HG02884 (cell line): ENCODE measurements at regions not wholly inside any gene's neighbourhood (a gene's known extent, or its start where the extent isn't known, plus 50 kb on each side); places are given as distances from the start of the nearest gene placed in this dataset.

Experiments
- ATAC-seq: cut with Tn5 transposase; IDR thresholded peaks from one replicate; pipeline ENCODE4 v1.9.1; 2021; ENCODE audit warnings: mild to moderate bottlenecking, moderate library complexity; ENCODE audit not compliant: unreplicated experiment

DNA sequence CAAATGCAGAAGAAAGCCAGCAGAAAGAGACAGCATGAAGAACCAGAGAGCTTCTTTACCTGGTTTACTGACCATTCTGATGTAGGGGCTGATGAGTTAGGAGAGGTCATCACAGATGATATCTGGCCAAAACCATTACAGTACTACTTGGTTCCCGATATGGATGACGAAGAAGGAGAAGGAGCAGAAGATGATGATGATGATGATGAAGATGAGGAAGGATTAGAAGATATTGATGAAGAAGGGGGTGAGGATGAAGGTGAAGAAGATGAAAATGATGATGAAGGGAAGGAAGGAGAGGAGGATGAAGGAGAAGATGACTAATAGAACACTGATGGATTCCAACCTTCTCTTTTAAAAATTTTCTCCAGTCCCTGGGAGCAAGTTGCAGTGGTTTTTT lies 178.2 kb upstream of the CRY1 start:
- no peak for ATAC-seq

DNA sequence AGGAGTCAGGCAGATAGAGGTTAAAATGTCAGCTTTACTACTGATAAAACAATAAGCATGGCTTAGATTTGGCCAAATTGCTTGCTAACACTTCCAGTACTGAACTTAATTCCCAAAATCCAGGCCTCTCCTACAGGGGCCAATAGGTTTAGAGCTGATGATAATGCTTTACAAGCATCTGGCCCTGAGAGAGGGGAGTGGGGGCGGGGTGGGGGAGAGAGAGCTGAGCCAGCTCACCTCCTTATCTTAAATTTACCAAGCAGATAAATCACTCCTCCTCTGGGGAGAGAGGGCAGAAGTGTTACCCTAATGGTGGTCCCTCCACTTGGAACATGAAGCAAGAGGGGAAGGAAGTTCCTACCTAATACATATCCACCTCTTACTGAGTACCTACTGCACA lies 182.2 kb upstream of the CRY1 start:
- ATAC-seq = no peak

GRCh38 chr12:107277855-107278254 lies 184.5 kb upstream of the CRY1 start:
- no peak for ATAC-seq

- ATAC-seq = no peak
Measured at GRCh38 chr12:107282628-107283027, 189.3 kb upstream of the CRY1 start.

- no peak for ATAC-seq
Measured at GRCh38 chr12:107283652-107284051, 190.3 kb upstream of the CRY1 start.

GRCh38 chr12:107284692-107285091 lies 191.3 kb upstream of the CRY1 start:
- ATAC-seq = no peak

DNA sequence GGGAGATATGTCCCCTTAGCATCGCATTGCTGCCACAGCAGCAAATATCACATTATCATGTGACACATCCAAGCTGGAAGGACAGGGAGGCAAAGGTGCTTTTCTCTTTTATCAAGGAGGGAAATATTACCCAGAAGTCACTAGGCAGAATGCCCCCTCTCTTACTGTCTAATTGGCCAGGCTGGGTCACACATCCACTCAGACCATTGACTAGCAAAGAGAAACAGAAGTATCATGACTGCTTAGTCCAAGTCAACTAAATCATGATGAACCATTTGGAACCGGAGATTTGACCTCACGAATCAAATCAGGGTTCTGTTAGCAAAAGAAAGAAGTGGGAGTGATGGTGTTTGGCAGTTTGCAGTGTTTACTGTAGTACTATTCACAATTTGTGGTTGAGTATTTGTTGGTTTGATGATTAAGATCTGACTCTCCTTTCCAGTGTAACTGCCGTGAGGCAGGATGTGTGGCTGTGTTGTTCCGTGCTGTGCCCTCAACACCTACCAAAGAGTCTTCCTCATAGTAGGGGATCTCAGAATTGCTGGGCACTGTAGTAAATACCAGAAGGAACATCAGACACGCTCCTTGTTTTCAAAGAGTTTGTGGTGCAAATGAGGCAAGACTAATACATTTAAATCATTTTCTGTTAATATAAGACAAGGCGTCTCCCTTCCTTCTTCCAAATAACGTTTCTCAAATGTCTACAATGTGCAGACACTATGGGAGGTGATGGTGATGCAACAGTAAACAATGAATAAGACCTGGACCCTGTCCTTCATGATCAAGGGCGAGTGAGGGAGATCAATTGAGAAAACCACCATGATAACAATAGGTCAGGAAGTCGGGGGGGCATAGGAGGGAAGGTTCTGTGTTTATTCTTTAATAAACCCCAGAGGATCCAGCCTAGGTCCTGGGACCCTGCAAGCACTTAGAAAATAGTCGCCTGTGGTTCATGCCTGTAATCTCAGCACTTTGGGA lies 194.4 kb upstream of the CRY1 start:
- no peak for ATAC-seq

GRCh38 chr12:107288414-107289127 lies 195.2 kb upstream of the CRY1 start:
- ATAC-seq = no peak

- no peak for ATAC-seq
Measured at GRCh38 chr12:107291018-107291417, 197.7 kb upstream of the CRY1 start.

DNA sequence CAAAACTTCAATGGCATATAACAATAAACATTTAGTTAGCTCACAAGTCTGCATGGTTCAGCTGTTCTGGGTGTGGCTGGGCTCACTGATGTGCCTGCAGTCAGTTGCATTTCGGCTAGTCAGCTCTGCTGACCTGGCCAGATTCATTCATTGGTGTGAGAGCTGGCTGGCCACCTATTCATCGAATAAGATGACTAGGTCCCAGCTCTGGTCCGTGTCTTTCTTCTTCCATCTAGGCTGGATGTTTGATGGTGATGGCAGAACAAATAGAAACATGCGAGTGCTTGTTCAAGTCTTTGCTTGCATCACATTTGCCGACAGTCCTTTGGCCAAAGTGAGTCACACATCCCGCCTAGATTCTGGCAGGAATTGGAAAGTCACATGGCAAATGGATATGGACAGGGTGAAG lies 203.3 kb upstream of the CRY1 start:
- ATAC-seq = no peak

GRCh38 chr12:107302649-107303341 lies 209.4 kb upstream of the CRY1 start:
- ATAC-seq = no peak

DNA sequence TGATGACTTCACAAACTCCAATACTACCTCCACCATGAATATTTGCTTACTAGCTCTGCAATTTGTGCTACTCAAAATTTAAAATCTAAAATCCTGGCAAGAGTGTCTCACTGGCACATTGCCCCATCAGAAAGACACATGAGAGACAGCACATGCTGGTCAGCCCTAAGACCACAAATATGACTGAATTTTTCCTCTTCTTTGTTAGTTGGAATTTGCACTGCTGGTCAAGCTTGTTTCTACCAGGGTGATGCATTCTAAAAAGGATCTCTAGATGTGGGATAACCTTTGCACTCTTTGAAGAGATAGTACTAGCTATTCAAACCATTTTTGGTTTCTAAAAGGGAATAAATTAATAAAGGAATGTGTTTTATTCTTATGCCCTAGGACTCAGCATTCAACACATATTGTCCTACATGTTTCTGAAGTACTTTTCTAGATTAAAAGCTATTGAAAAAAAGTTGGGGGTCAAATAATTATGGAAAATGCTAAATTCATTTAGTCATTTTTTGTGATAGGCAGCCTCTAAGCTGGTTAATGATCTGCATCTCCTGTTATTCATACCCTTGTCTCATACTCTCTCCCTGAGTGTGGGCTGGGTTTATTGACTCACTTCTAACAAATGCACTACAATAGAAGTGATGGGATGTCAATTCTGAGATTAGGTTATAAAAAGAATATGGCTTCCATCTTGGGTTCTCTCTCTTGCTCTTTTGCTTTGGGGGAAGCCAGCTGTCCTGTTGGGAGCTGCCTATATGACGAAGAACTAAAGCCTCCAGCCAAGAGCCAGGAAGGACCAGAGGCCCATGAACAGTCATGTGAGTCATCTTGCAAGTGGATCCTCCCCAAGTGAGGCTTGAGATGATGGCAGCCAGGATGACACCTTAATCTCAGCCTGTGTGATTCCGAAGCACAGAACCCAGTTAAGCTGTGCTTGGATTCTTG lies 211.5 kb upstream of the CRY1 start:
- ATAC-seq = no peak

GRCh38 chr12:107306141-107306659 lies 212.9 kb upstream of the CRY1 start:
- no peak for ATAC-seq

DNA sequence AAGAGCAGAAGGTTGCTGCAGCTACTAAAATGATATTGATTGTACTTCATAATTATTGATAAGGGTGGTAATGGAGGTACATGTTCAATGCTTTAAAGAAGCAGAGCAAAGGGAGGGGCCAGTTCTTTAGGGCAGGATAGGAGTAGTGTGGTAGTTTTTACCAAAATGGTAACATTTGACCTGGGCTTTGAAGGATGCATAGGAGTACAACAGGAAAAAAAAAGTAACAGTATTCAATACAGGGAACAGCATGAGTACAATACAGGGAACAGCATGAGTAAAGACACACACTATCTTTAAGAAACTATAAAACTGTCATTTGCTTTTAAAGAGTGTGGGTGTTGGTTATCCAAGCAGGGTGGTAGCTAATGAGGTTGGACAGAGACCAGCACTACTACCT lies 215.0 kb upstream of the CRY1 start:
- ATAC-seq = no peak

DNA sequence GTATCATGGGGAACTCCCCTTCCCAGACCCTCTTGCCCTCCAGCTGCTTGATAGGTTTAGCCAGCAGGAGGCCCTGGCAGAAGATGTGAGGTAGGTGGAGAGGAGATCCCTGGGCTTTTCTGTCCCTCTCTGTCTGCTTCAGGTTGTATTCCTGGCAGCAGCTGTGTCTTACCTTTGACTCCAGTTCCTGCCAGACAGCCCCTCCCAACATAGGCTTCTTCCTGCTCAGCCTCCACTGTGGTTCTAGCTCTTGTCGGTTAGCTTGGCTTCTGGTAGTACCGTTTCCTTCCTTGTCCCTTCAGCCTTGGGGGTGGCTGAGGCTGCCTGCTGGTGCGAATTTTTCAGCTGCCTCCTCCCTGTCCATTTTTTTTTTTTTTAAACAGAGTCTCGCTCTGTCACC lies 215.7 kb upstream of the CRY1 start:
- no peak for ATAC-seq

DNA sequence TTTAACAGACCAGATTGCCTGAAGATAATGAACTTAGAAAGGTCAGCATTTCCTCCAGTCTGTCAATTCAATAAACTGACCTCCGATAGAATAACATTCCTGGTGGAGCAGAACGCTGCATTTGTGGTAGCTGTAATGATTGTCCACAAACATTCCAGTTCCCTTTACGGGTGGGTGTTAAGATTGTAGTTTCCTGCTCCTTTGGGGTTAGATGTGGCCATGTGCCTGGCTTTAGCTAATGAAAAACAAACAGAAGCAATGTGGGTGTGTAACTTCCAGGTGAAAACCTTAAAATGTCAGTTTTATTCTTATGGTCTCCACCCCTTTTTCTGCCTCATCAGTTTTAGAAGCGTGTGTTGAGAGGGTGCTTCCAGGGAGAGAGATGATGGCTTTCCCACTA lies 217.3 kb upstream of the CRY1 start:
- ATAC-seq = no peak

DNA sequence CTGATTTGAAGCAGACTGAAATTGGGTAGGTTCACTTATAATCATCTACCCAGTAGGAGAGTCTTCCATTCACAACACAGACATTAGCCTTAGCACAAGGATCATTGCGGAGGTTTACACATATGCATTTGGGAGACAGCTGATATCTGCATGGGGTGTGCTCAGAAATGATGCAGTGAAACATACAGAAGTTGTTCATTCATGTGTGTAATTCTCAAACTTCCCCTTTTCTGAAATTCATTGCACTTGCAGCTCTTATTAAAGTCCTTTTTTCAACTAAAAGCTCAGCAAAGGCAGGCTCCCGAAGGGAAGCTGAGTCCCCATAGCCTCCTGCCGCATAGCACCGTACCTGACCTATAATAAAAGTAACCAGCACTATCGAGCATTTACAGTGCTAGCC lies 218.3 kb upstream of the CRY1 start:
- no peak for ATAC-seq

DNA sequence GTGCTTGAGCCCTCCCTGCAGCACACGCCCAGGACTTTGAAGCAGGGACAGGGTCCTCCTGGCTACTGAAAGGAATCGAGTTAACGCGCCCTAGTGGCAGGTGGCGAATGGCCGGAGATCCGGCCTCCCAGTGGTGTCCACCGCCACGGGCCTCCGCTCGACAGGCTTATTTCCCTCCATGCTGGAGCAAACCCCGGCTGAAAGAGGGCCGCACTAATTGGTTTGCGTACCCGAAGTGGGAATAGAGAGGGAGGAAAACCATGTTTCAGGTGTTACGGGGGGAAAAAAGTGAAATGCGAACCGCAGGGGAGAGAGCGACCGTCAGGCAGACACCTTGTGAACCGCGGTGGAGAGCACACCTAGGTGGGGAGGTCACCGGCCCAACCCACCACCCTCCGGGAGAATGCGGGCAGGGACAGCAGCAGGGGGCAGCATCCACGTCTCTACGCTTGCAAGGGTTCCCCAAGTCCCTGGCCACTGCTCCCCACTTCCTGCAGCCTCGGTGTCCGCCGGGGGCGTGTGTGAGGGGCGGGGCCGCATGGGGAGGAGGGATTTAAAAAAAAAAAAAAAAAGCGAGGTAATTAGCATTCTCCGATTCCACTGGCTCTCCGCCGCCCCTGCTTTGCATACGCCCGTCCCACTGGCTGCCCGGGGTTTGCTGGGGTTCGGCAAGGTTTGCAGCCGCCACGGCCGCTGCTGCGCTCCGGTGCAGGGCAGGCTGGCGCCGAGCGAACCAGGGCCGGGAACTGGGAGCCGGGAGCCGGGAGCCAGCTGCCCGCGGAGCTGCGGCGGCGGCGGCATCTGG lies 224.6 kb upstream of the CRY1 start:
- no peak for ATAC-seq

- ATAC-seq = no peak
Measured at GRCh38 chr12:107318556-107318805, 225.1 kb upstream of the CRY1 start.
